ENCODE measurements at regions not wholly inside any gene's neighbourhood (a gene's known extent, or its start where the extent isn't known, plus 50 kb on each side); places are given as distances from the start of the nearest gene placed in this dataset.
A peak's percentile ranks its signal among the peaks of the same experiment; 100 is the strongest.

- no peak for TF ChIP-seq EZH2phosphoT487 (conservative IDR thresholded peaks at IDR 0.05; ENCODE audit: low read length)
- TF ChIP-seq CTCF (IDR thresholded peaks at IDR 0.05; ENCODE audit: insufficient read depth, low read length, poor library complexity, severe bottlenecking), result peak; percentile 98
Observed at GRCh38 chr3:170811928-170812591, 57.9 kb downstream of the RPL22L1 start.

Measured in SU-DHL-6 (cell line).